ENCODE measurements at regions not wholly inside any gene's neighbourhood (a gene's known extent, or its start where the extent isn't known, plus 50 kb on each side); places are given as distances from the start of the nearest gene placed in this dataset.

GRCh38 chr1:234721476-234722269, 111.7 kb upstream of the IRF2BP2 start:
- WGBS, 2 donors: 14 to 43% methylated on average over 12 of the region's 12 CpGs
- Histone ChIP-seq H3K27ac (peak overlapping the region; percentile 94 to 97 (median 96)), H3K4me1 (peaks cover 2 to 95% (median 89%) of the 10 kb centered on the region in 4 donors), H3K36me3 (no peaks in the 10 kb centered on the region), H3K9me3 (no peaks in the 10 kb centered on the region), H3K27me3 (no peaks in the 10 kb centered on the region), H3K4me3 (peak overlapping the region in 1 of 4 donors; percentile 6)
- peak; percentile 92 for DNase-seq
- intact Hi-C loops (cut with DNase I): loop anchor here (1.0 to 10.0 kb wide), 4 partner anchors 187 to 1343 kb away; partner anchors contain the start of gene NID1
- TF ChIP-seq POLR2AphosphoS5 (IDR thresholded peaks at IDR 0.05) (peak; percentile 67 to 78 (median 74)), EP300 (IDR thresholded peaks at IDR 0.05) (peak; percentile 61 to 94 (median 76)), CTCF (IDR thresholded peaks at IDR 0.05) (no peak), POLR2A (IDR thresholded peaks at IDR 0.05) (no peak)

GRCh38 chr1:234720709-234721441, 110.9 kb upstream of the IRF2BP2 start:
- intact Hi-C loops (cut with DNase I): loop anchor here (1.0 to 10.0 kb wide), 3 partner anchors 222 to 1344 kb away; partner anchors contain the start of gene NID1
- peak in 2 of 4 donors; percentile 15 to 24 for TF ChIP-seq POLR2AphosphoS5 (IDR thresholded peaks at IDR 0.05)
- no peak for TF ChIP-seq EP300 (IDR thresholded peaks at IDR 0.05)
- TF ChIP-seq CTCF (IDR thresholded peaks at IDR 0.05): no peak
- no peaks in the 10 kb centered on the region for H3K36me3 ChIP-seq
- H3K4me1 ChIP-seq: peaks cover 2 to 95% (median 89%) of the 10 kb centered on the region in 4 donors
- no peaks in the 10 kb centered on the region for H3K9me3 ChIP-seq
- peak overlapping the region; percentile 94 to 97 (median 96) for H3K27ac ChIP-seq
- H3K27me3 ChIP-seq: no peaks in the 10 kb centered on the region
- no peak overlapping the region for H3K4me3 ChIP-seq
- WGBS, 2 donors: 83 to 90% methylated on average over 15 of the region's 15 CpGs
- DNase-seq: peak; percentile 73

- Histone ChIP-seq H3K27me3 (no peaks in the 10 kb centered on the region), H3K9me3 (no peaks in the 10 kb centered on the region), H3K4me3 (no peak overlapping the region), H3K4me1 (peaks cover 2 to 89% (median 86%) of the 10 kb centered on the region in 4 donors), H3K27ac (peak overlapping the region; percentile 94 to 97 (median 96)), H3K36me3 (no peaks in the 10 kb centered on the region)
- 57 to 73% methylated on average over 8 of the region's 8 CpGs for WGBS, 2 donors
- TF ChIP-seq EP300 (IDR thresholded peaks at IDR 0.05): peak in 2 of 4 donors; percentile 15 to 31
- TF ChIP-seq CTCF (IDR thresholded peaks at IDR 0.05): no peak
- no peak for TF ChIP-seq POLR2A (IDR thresholded peaks at IDR 0.05)
- peak in 1 of 4 donors; percentile 14 for TF ChIP-seq POLR2AphosphoS5 (IDR thresholded peaks at IDR 0.05)
- intact Hi-C loops (cut with DNase I): loop anchor here (5.0 to 10.0 kb wide), 2 partner anchors 253 to 1345 kb away; partner anchors contain the start of gene NID1
- peak; percentile 58 for DNase-seq
These were observed 109.7 kb upstream of the IRF2BP2 start for GRCh38 chr1:234719454-234720251.
